ENCODE measurements at regions not wholly inside any gene's neighbourhood (a gene's known extent, or its start where the extent isn't known, plus 50 kb on each side); places are given as distances from the start of the nearest gene placed in this dataset.

GRCh38 chr20:61045876-61046585 is 206.0 kb upstream of the CDH4 start:
- Histone ChIP-seq H3K79me2 (ENCODE audit: insufficient read depth, low read depth, low read length) (no peaks in the 10 kb centered on the region), H3K4me2 (ENCODE audit: low read length) (no peak overlapping the region), H3K9me3 (ENCODE audit: low read length) (no peaks in the 10 kb centered on the region), H3K36me3 (ENCODE audit: insufficient read depth, low read length) (no peaks in the 10 kb centered on the region), H2AFZ (ENCODE audit: low read length) (no peak overlapping the region), H3K9me2 (ENCODE audit: insufficient read depth, low read length) (no peaks in the 10 kb centered on the region), H3K4me1 (ENCODE audit: insufficient read depth, low read length, poor library complexity, severe bottlenecking) (no peaks in the 10 kb centered on the region), H3K27ac (ENCODE audit: low read depth, low read length, poor library complexity, severe bottlenecking) (no peak overlapping the region), H4K20me1 (ENCODE audit: insufficient read depth, low read length) (no peaks in the 10 kb centered on the region), H3K4me3 (ENCODE audit: low read depth, low read length, poor library complexity, severe bottlenecking) (no peak overlapping the region)
- intact Hi-C loops (cut with micrococcal nuclease; ENCODE audit: unreplicated experiment): no loop called here
- BruUV-seq (replicated peaks): no TSS peak
- TF ChIP-seq EZH2phosphoT487 (IDR thresholded peaks at IDR 0.05; ENCODE audit: borderline replicate concordance, low read depth, low read length) (no peak), CTCF (conservative IDR thresholded peaks at IDR 0.05; ENCODE audit: low read length) (no peak)
- POLR2A ChIA-PET: interaction anchor here (0.6 kb wide), 1 partner anchor 92 kb away, joined by 5 read pairs; no protein-coding TSS in a partner anchor
- CTCF ChIA-PET (ENCODE audit: unreplicated experiment): no interaction called here
- no peak for DNase-seq (ENCODE audit: low spot score)

GRCh38 chr20:61046721-61047351 is 205.2 kb upstream of the CDH4 start:
- TF ChIP-seq CTCF (conservative IDR thresholded peaks at IDR 0.05; ENCODE audit: low read length) (no peak), EZH2phosphoT487 (IDR thresholded peaks at IDR 0.05; ENCODE audit: borderline replicate concordance, low read depth, low read length) (no peak)
- no peak overlapping the region for H2AFZ ChIP-seq (ENCODE audit: low read length)
- DNase-seq (ENCODE audit: low spot score): no peak
- no peaks in the 10 kb centered on the region for H3K4me1 ChIP-seq (ENCODE audit: insufficient read depth, low read length, poor library complexity, severe bottlenecking)
- H3K9me3 ChIP-seq (ENCODE audit: low read length): no peaks in the 10 kb centered on the region
- POLR2A ChIA-PET: interaction anchor here (0.6 kb wide), 1 partner anchor 91 kb away, joined by 5 read pairs; no protein-coding TSS in a partner anchor
- CTCF ChIA-PET (ENCODE audit: unreplicated experiment): no interaction called here
- H3K4me2 ChIP-seq (ENCODE audit: low read length): no peak overlapping the region
- H3K36me3 ChIP-seq (ENCODE audit: insufficient read depth, low read length): no peaks in the 10 kb centered on the region
- H3K27ac ChIP-seq (ENCODE audit: low read depth, low read length, poor library complexity, severe bottlenecking): no peak overlapping the region
- H3K9me2 ChIP-seq (ENCODE audit: insufficient read depth, low read length): no peaks in the 10 kb centered on the region
- H3K79me2 ChIP-seq (ENCODE audit: insufficient read depth, low read depth, low read length): no peaks in the 10 kb centered on the region
- no peaks in the 10 kb centered on the region for H4K20me1 ChIP-seq (ENCODE audit: insufficient read depth, low read length)
- no TSS peak for BruUV-seq (replicated peaks)
- no peak overlapping the region for H3K4me3 ChIP-seq (ENCODE audit: low read depth, low read length, poor library complexity, severe bottlenecking)
- intact Hi-C loops (cut with micrococcal nuclease; ENCODE audit: unreplicated experiment): no loop called here

- POLR2A ChIA-PET: no interaction called here
- TF ChIP-seq CTCF (conservative IDR thresholded peaks at IDR 0.05; ENCODE audit: low read length) (no peak), EZH2phosphoT487 (IDR thresholded peaks at IDR 0.05; ENCODE audit: borderline replicate concordance, low read depth, low read length) (no peak)
- Histone ChIP-seq H3K4me3 (ENCODE audit: low read depth, low read length, poor library complexity, severe bottlenecking) (no peak overlapping the region), H2AFZ (ENCODE audit: low read length) (no peak overlapping the region), H4K20me1 (ENCODE audit: insufficient read depth, low read length) (no peaks in the 10 kb centered on the region), H3K27ac (ENCODE audit: low read depth, low read length, poor library complexity, severe bottlenecking) (no peak overlapping the region), H3K79me2 (ENCODE audit: insufficient read depth, low read depth, low read length) (no peaks in the 10 kb centered on the region), H3K9me2 (ENCODE audit: insufficient read depth, low read length) (no peaks in the 10 kb centered on the region), H3K4me1 (ENCODE audit: insufficient read depth, low read length, poor library complexity, severe bottlenecking) (no peaks in the 10 kb centered on the region), H3K4me2 (ENCODE audit: low read length) (no peak overlapping the region), H3K36me3 (ENCODE audit: insufficient read depth, low read length) (no peaks in the 10 kb centered on the region), H3K9me3 (ENCODE audit: low read length) (no peaks in the 10 kb centered on the region)
- no TSS peak for BruUV-seq (replicated peaks)
- intact Hi-C loops (cut with micrococcal nuclease; ENCODE audit: unreplicated experiment): no loop called here
- no peak for DNase-seq (ENCODE audit: low spot score)
- CTCF ChIA-PET (ENCODE audit: unreplicated experiment): no interaction called here
Observed at GRCh38 chr20:61047515-61047914, 204.5 kb upstream of the CDH4 start.

All from OCI-LY7 (cell line).